Left lung (tissue), 4 donors: ENCODE measurements at regions not wholly inside any gene's neighbourhood (a gene's known extent, or its start where the extent isn't known, plus 50 kb on each side); places are given as distances from the start of the nearest gene placed in this dataset.
A peak's percentile ranks its signal among the peaks of the same experiment; 100 is the strongest.

ENCODE experiments used
- ATAC-seq: fragments of 200-7000 bp; cut with Tn5 transposase; one replicate; pipeline ENCODE4 v1.9.1; 2020; ENCODE audit warnings: moderate library complexity
- DNase-seq, 4 donors: peaks; one replicate each; pipeline ENCODE4 v3.0.0-alpha.2; 2013 to 2020
- H3K27ac ChIP-seq, 2 donors: fragments of 200-600 bp; sonication (generic) in 1 of 2; one replicate each; pipeline versions ENCODE4 v1.5.0 to v1.8.0; 2020 to 2021
- H3K27me3 ChIP-seq, 2 donors: fragments of 200-600 bp; sonication (generic) in 1 of 2; one replicate each; pipeline versions ENCODE4 v1.5.0 to v1.8.0; 2020 to 2021
- H3K36me3 ChIP-seq, 2 donors: fragments of 200-600 bp; sonication (generic) in 1 of 2; one replicate each; pipeline versions ENCODE4 v1.5.0 to v1.8.0; 2020 to 2021
- H3K4me1 ChIP-seq, 2 donors: fragments of 200-600 bp; one replicate each; pipeline ENCODE4 v1.8.0; 2021
- H3K4me3 ChIP-seq, 2 donors: fragments of 200-600 bp; sonication (generic) in 1 of 2; one replicate each; pipeline versions ENCODE4 v1.5.0 to v1.8.0; 2020 to 2021; ENCODE audit warnings: mild to moderate bottlenecking in 1 of 2
- H3K9me3 ChIP-seq, 2 donors: fragments of 200-600 bp; sonication (generic) in 1 of 2; one replicate each; pipeline versions ENCODE4 v1.5.0 to v1.8.0; 2020 to 2021
- CTCF ChIP-seq, 2 donors: fragments of 200-600 bp; sonication (generic) in 1 of 2; IDR thresholded peaks; one replicate each; pipeline versions ENCODE4 v1.5.0 to v1.8.0; 2021; ENCODE audit warnings: antibody characterized with exemption in 2 of 2
- intact Hi-C, 2 donors: fragments of 100-400 bp; cut with DNase I; formaldehyde crosslinking; loops; one replicate each; pipeline versions ENCODE4 v1.11.2 to v1.14.2; 2022
- donor health status: DM: no; HTN: yes; CAD: no.
- donor health status: DM: no; HTN: no; CAD: no.

GRCh38 chr4:84091266-84091665 lies 407.8 kb downstream of the NKX6-1 start:
- no peaks in the 10 kb centered on the region for H3K27me3 ChIP-seq
- H3K9me3 ChIP-seq: no peaks in the 10 kb centered on the region
- no peak overlapping the region for H3K27ac ChIP-seq
- intact Hi-C loops: no loop called here
- TF ChIP-seq CTCF (IDR thresholded peaks at IDR 0.05): no peak
- DNase-seq: no peak
- H3K36me3 ChIP-seq: no peaks in the 10 kb centered on the region
- no peaks in the 10 kb centered on the region for H3K4me1 ChIP-seq
- no peak for ATAC-seq
- H3K4me3 ChIP-seq: no peak overlapping the region

DNA sequence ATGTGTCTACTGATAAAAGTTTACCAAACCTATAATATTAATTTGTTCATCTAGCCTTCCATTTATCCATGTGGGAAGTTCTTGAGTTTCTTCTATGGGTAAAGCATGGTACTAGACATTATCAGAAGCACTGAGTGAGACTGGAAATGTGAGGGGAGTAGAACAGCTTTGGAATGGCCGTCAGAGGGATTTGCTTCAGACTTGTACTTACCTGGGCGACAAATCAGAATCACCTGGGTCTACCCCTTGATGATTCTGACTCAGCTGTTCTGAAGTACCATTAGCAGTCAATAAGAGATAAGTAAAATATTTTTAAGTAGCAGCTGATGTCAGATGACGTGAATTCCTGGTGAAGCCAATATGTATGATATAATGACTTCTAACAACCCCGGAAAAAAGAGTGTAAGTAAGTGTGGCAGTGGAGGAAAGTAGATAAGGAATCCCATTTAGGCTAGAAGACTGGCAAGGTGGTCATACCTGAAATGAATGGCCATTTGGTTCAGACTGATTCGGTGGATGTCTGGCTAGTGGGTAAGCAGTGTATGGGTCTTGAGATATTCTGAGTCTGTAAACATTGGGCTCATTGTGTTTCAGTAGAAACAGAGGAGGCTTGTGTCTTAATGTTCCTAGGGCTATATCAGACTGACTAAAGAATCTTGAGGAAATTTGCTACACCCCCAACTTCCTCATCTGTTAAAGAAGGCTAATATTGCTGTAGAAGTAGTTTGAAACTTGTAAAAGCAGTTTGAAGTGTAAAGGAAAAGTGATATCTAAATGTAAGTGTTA lies 409.2 kb downstream of the NKX6-1 start:
- Histone ChIP-seq H3K4me3 (no peak overlapping the region), H3K36me3 (no peaks in the 10 kb centered on the region), H3K9me3 (no peaks in the 10 kb centered on the region), H3K27ac (no peak overlapping the region), H3K4me1 (no peaks in the 10 kb centered on the region), H3K27me3 (no peaks in the 10 kb centered on the region)
- intact Hi-C loops: no loop called here
- ATAC-seq (peak; percentile 82), DNase-seq (no peak)
- no peak for TF ChIP-seq CTCF (IDR thresholded peaks at IDR 0.05)

DNA sequence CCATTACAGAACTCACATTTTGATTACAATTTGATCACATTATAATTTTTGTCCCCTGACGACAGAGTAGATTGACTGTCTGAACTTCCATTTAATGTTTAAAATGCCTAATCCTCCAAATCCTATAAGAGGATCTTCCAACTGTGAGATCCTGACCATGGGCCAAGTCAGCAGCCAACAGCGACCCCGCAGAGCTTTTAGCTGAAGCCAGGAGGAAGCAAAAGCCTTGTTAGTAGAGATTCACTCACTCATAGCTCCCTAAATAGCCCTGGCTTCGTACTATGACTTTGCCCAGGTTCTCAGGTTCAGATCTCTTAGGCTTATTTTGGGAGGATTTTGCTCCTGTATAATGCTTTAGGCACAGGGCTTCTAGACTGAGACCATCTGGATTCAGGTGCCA lies 413.1 kb downstream of the NKX6-1 start:
- Histone ChIP-seq H3K27me3 (no peaks in the 10 kb centered on the region), H3K4me1 (no peaks in the 10 kb centered on the region), H3K4me3 (no peak overlapping the region), H3K9me3 (no peaks in the 10 kb centered on the region), H3K27ac (no peak overlapping the region), H3K36me3 (no peaks in the 10 kb centered on the region)
- no peak for TF ChIP-seq CTCF (IDR thresholded peaks at IDR 0.05)
- DNase-seq (no peak), ATAC-seq (no peak)
- intact Hi-C loops: no loop called here

DNA sequence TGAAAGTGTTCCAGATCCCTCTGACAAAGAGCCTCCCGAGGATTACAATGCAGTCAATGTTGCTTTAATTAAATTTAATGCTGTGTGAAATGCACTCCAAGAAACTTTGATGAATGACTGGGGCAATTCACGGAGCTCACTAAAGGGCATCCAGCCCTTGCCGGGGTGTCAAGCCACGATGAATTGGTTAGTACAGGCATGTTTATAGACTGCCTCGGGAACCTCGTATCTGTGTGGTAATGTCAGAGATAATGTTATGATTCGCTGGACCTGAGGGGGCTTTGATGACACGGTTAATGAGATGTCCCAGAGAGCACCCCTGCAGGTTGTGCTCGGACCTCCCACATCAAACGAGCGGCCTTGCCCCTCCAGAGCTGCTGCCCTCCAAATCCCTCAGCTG lies 428.8 kb downstream of the NKX6-1 start:
- DNase-seq (no peak), ATAC-seq (no peak)
- intact Hi-C loops: no loop called here
- Histone ChIP-seq H3K36me3 (no peaks in the 10 kb centered on the region), H3K27ac (no peak overlapping the region), H3K9me3 (no peaks in the 10 kb centered on the region), H3K4me3 (no peak overlapping the region), H3K4me1 (no peaks in the 10 kb centered on the region), H3K27me3 (no peaks in the 10 kb centered on the region)
- TF ChIP-seq CTCF (IDR thresholded peaks at IDR 0.05): no peak

- no peak for DNase-seq
- Histone ChIP-seq H3K4me1 (no peaks in the 10 kb centered on the region), H3K36me3 (no peaks in the 10 kb centered on the region), H3K27me3 (no peaks in the 10 kb centered on the region), H3K4me3 (no peak overlapping the region), H3K27ac (no peak overlapping the region), H3K9me3 (no peaks in the 10 kb centered on the region)
- intact Hi-C loops: no loop called here
- no peak for ATAC-seq
- no peak for TF ChIP-seq CTCF (IDR thresholded peaks at IDR 0.05)
Measured at GRCh38 chr4:84063619-84064018, 435.5 kb downstream of the NKX6-1 start.
